HCT116 (cell line): ENCODE measurements at regions not wholly inside any gene's neighbourhood (a gene's known extent, or its start where the extent isn't known, plus 50 kb on each side); places are given as distances from the start of the nearest gene placed in this dataset.

Experiments used
- ATAC-seq: fragments of 200-7000 bp; cut with Tn5 transposase; 2 replicates; pipeline ENCODE4 v1.9.1; 2020; ENCODE audit warnings: mild to moderate bottlenecking, moderate library complexity
- BruUV-seq: library from RNA; stranded (reverse); fragments of 400-500 nt; replicated peaks from 2 replicates; lab custom pipeline; 2021; lab: Mats Ljungman, UMichigan
- CTCF ChIA-PET: fragments of 300-600 bp; sonication (Branson Sonifier 250); formaldehyde crosslinking; loops from one replicate; lab custom pipeline; 2021; ENCODE audit warnings: antibody characterized with exemption; lab: Charles Lee
- POLR2A ChIA-PET: fragments of 300-600, 350-600 bp; sonication (Branson Sonifier 250); formaldehyde crosslinking; loops from one replicate; lab custom pipeline; 2021; ENCODE audit warnings: antibody characterized with exemption; lab: Charles Lee
- RAD21 ChIA-PET, 2 experiments: fragments of 300-600 bp; sonication (Branson Sonifier 250); formaldehyde crosslinking; loops; one replicate each; lab custom pipeline; 2023; ENCODE audit warnings: low total read pairs in 2 of 2; ENCODE audit not compliant: uncharacterized antibody in 2 of 2, unreplicated experiment in 2 of 2, low non-redundant PET in 1 of 2; lab: Charles Lee
- DNase-seq: peaks from one replicate; pipeline ENCODE4 v3.0.0-alpha.2; 2010; ENCODE audit warnings: low read depth, low spot score
- H2AFZ ChIP-seq: fragments of 200-600 bp; shearing (Covaris generic), sonication (generic); 2 replicates; pipeline ENCODE4 v1.6.1; 2017; ENCODE audit warnings: low read depth, mixed run types, mixed read lengths, antibody characterized with exemption, low read length; ENCODE audit not compliant: poor library complexity, severe bottlenecking
- H3K27ac ChIP-seq: 2 replicates; pipeline ENCODE4 v1.5.1; 2012; ENCODE audit warnings: low read depth, low read length
- H3K27me3 ChIP-seq: fragments of 200-600 bp; sonication (generic); 2 replicates; pipeline ENCODE4 v1.6.1; 2016; ENCODE audit warnings: mixed run types, low read length, mixed read lengths; ENCODE audit not compliant: insufficient read depth
- H3K36me3 ChIP-seq, 2 experiments: fragments of 200-500 bp in 1 of 2; fragments of 200-600 bp in 1 of 2; sonication (Bioruptor generic) in 1 of 2; sonication (generic) in 1 of 2; 2 replicates each; pipeline versions ENCODE4 v1.5.1 to v1.6.1; 2014 to 2016; ENCODE audit warnings: low read length in 2 of 2, inconsistent platforms in 1 of 2, mixed read lengths in 1 of 2, mixed run types in 1 of 2; ENCODE audit not compliant: insufficient read depth in 2 of 2, control insufficient read depth in 1 of 2
- H3K4me1 ChIP-seq, 2 experiments: fragments of 200-600 bp in 1 of 2; sonication (generic) in 1 of 2; 2 replicates each; pipeline versions ENCODE4 v1.5.1 to v1.6.1; 2012 to 2017; ENCODE audit warnings: low read length in 2 of 2, inconsistent platforms in 1 of 2, mild to moderate bottlenecking in 1 of 2, mixed read lengths in 1 of 2, mixed run types in 1 of 2, moderate library complexity in 1 of 2; ENCODE audit not compliant: insufficient read depth in 2 of 2, control insufficient read depth in 1 of 2
- H3K4me2 ChIP-seq: fragments of 200-600 bp; sonication (generic); 2 replicates; pipeline ENCODE4 v1.6.1; 2017; ENCODE audit warnings: mixed run types, low read length, mixed read lengths
- H3K4me3 ChIP-seq, 2 experiments: fragments of 200-600 bp in 1 of 2; sonication (generic) in 1 of 2; replicated peaks in 1 of 2; 2 replicates each; pipeline ENCODE4 v1.5.1; 2011 to 2016; ENCODE audit warnings: low read length in 2 of 2, control low read depth in 1 of 2, low read depth in 1 of 2, mild to moderate bottlenecking in 1 of 2, mixed read lengths in 1 of 2, mixed run types in 1 of 2
- H3K79me2 ChIP-seq: fragments of 200-600 bp; sonication (generic); 2 replicates; pipeline ENCODE4 v1.6.1; 2017; ENCODE audit warnings: mild to moderate bottlenecking, mixed run types, low read length, moderate library complexity, mixed read lengths; ENCODE audit not compliant: insufficient read depth
- H3K9ac ChIP-seq: fragments of 200-600 bp; sonication (generic); 2 replicates; pipeline ENCODE4 v1.6.1; 2016; ENCODE audit warnings: low read length, mixed read lengths
- H3K9me2 ChIP-seq: fragments of 200-600 bp; sonication (generic), shearing (Covaris generic); 2 replicates; pipeline ENCODE4 v1.6.1; 2017; ENCODE audit warnings: mixed run types, mild to moderate bottlenecking, moderate library complexity; ENCODE audit not compliant: insufficient read depth
- H3K9me3 ChIP-seq, 2 experiments: fragments of 200-500 bp in 1 of 2; fragments of 200-600 bp in 1 of 2; sonication (Bioruptor generic) in 1 of 2; sonication (generic) in 1 of 2; 2 replicates each; pipeline ENCODE4 v1.6.1; 2014 to 2017; ENCODE audit warnings: low read length in 2 of 2, mixed read lengths in 2 of 2, inconsistent platforms in 1 of 2, low read depth in 1 of 2, mild to moderate bottlenecking in 1 of 2, mixed run types in 1 of 2, moderate library complexity in 1 of 2; ENCODE audit not compliant: control insufficient read depth in 1 of 2, insufficient read depth in 1 of 2
- H4K20me1 ChIP-seq: fragments of 200-600 bp; sonication (generic), shearing (Covaris generic); 2 replicates; pipeline ENCODE4 v1.6.1; 2017; ENCODE audit warnings: mixed run types, mild to moderate bottlenecking, moderate library complexity; ENCODE audit not compliant: insufficient read depth
- CBX3 ChIP-seq: IDR thresholded peaks from 2 replicates; pipeline ENCODE4 v1.6.1; 2012; ENCODE audit warnings: low read depth
- CEBPB ChIP-seq: IDR thresholded peaks from 2 replicates; pipeline ENCODE4 v1.6.1; 2012; ENCODE audit warnings: low read depth
- EZH2 ChIP-seq: fragments of 200-600 bp; sonication (generic); IDR thresholded peaks from 2 replicates; pipeline ENCODE4 v1.6.1; 2017; ENCODE audit warnings: antibody characterized with exemption, mixed run types
- EZH2phosphoT487 ChIP-seq: fragments of 200-600 bp; IDR thresholded peaks from 2 replicates; pipeline ENCODE4 v1.6.1; 2018; ENCODE audit warnings: antibody characterized with exemption, borderline replicate concordance
- JUND ChIP-seq: IDR thresholded peaks from 2 replicates; pipeline ENCODE4 v1.6.1; 2012
- POLR2A ChIP-seq: IDR thresholded peaks from 2 replicates; pipeline ENCODE4 v1.7.0; 2011; ENCODE audit warnings: borderline replicate concordance; ENCODE audit not compliant: insufficient read depth, insufficient read length; ENCODE audit errors: extremely low read depth
- RAD21 ChIP-seq: IDR thresholded peaks from 2 replicates; pipeline ENCODE4 v1.6.1; 2012; ENCODE audit warnings: low read depth, mild to moderate bottlenecking
- SIN3A ChIP-seq: IDR thresholded peaks from 2 replicates; pipeline ENCODE4 v1.6.1; 2012; ENCODE audit warnings: low read depth
- YY1 ChIP-seq: IDR thresholded peaks from 2 replicates; pipeline ENCODE4 v1.6.1; 2011; ENCODE audit warnings: low read length, low read depth, moderate library complexity, mild to moderate bottlenecking; ENCODE audit not compliant: insufficient replicate concordance; ENCODE audit errors: extremely low read depth
- ZFX ChIP-seq: fragments of 450-650 bp; IDR thresholded peaks from 2 replicates; pipeline ENCODE4 v1.6.1; 2017
- ZNF274 ChIP-seq: fragments of 200-500 bp; sonication (Bioruptor generic); IDR thresholded peaks from 2 replicates; pipeline ENCODE4 v1.6.1; 2014; ENCODE audit warnings: mild to moderate bottlenecking, low read depth, low read length, inconsistent platforms
- intact Hi-C: fragments of 100-400 bp; cut with micrococcal nuclease; formaldehyde crosslinking; loops from 2 replicates; pipeline ENCODE4 v1.10.0; 2022
- TF ChIP-seq, protein P1 (sequence below): IDR thresholded peaks from 2 replicates; pipeline ENCODE4 v1.6.1; 2012
- TF ChIP-seq, protein P2 (sequence below), 3 experiments: fragments of 200-600 bp in 1 of 3; sonication (generic) in 1 of 3; IDR thresholded peaks in 2 of 3; conservative IDR thresholded peaks in 1 of 3; 2 replicates each; pipeline ENCODE4 v1.5.1; 2012 to 2017; ENCODE audit warnings: low read depth in 2 of 3, low read length in 2 of 3, antibody characterized with exemption in 1 of 3, borderline replicate concordance in 1 of 3, control low read depth in 1 of 3, mild to moderate bottlenecking in 1 of 3, mixed read lengths in 1 of 3, mixed run types in 1 of 3, moderate library complexity in 1 of 3; ENCODE audit not compliant: insufficient read depth in 1 of 3
- TF ChIP-seq, protein P3 (sequence below): IDR thresholded peaks from 2 replicates; pipeline ENCODE4 v1.6.1; 2012
- TF ChIP-seq, protein P4 (sequence below): IDR thresholded peaks from 2 replicates; pipeline ENCODE4 v1.6.1; 2011; ENCODE audit warnings: mild to moderate bottlenecking, low read length, moderate library complexity; ENCODE audit not compliant: insufficient replicate concordance; ENCODE audit errors: extremely low read depth

DNA sequence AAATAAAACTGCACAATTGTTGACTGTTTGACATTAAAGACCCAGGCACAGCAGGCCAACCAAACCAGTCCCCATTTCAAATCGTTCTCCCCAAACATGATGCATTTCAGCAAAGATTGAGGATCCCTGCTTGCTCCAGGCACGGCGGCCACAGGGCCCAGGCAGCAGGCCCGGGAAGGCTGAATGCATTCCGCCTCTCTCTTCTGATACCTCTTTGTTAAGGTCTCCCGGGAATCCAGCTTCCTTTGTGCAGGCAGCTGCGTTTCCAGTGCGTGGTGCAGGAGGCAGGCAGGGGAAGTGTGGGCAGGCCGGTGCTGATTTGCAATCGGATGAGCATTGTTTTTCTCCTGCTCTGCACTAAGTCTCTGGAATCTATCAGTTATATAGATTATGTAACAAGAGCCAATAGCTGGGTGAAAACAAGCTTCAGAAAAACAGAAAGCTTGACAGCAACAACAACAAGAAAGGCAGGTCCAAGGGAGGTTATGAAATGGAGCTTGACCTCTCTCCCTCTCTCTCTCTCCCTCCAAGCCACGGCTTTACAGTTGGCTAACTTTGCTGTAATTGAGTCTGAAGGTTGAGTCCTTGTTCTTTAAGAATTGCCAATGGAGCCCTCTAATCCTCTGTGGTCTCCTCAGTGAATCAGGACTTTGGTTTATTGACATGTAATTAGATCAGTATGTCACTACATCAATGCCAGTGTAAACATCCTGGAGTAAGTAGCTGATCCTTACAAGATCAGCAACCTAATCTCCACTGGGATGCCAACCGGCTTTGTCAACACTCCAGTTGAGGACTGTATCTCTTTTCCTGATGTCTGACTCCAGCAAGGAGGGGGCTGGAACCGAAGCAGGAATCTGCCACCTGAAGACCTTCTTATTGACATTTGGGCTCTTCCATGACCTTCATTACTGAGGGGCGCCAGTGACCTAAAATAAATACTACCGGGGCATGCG lies 338.0 kb downstream of the TEX29 start:
- POLR2A ChIA-PET: no interaction called here
- Histone ChIP-seq H3K9me3 (no peaks in the 10 kb centered on the region), H3K9me2 (no peaks in the 10 kb centered on the region), H3K4me1 (no peaks in the 10 kb centered on the region), H3K27ac (no peak overlapping the region)
- ATAC-seq: no peak
- intact Hi-C loops: no loop called here
- no peak for DNase-seq
- TF ChIP-seq, protein P1, sequence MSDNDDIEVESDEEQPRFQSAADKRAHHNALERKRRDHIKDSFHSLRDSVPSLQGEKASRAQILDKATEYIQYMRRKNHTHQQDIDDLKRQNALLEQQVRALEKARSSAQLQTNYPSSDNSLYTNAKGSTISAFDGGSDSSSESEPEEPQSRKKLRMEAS: no peak
- TF ChIP-seq SIN3A (no peak), EZH2 (no peak), RAD21 (no peak), JUND (no peak), YY1 (no peak), POLR2A (no peak), ZFX (no peak)
- TF ChIP-seq, all 23 proteins: peak for 0
- H3K79me2 ChIP-seq: no peaks in the 10 kb centered on the region
- no peak overlapping the region for H3K4me2 ChIP-seq
- H2AFZ ChIP-seq: no peak overlapping the region
- no peaks in the 10 kb centered on the region for H3K36me3 ChIP-seq
- BruUV-seq: no TSS peak
- no peak overlapping the region for H3K4me3 ChIP-seq
- no peak overlapping the region for H3K9ac ChIP-seq
- ChIA-PET CTCF (no interaction called here), RAD21 (no interaction called here)
- peaks cover 51% of the 10 kb centered on the region for H3K27me3 ChIP-seq
- H4K20me1 ChIP-seq: no peaks in the 10 kb centered on the region

DNA sequence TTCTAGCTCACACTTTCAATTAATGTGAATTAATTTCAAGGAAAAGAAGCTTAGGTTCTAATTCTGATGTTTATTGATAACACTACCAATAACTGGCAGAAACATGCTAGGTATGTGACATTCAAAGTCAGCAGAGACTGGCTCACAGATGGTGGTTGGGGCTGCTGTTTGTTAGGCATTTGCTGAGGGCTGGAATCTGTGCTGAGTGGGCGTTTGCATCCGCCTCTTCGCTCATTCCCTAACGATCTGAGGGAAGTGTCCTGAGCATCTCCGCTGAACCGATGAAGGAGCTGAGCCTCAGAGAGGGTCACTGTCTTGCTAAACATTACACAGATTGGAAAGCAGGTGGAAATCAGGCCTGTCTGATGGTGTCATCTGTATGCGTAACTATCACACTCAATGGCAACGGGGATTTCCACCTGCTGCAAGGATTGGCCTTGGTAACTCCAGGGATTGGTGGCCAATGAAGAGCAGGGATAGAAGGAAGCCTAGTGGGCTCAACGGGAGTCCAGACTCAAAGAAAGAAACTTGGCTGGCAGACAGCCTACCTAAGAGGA lies 338.9 kb downstream of the TEX29 start:
- no peaks in the 10 kb centered on the region for H4K20me1 ChIP-seq
- RAD21 ChIA-PET: no interaction called here
- no peak overlapping the region for H3K4me2 ChIP-seq
- POLR2A ChIA-PET: no interaction called here
- no peak overlapping the region for H3K4me3 ChIP-seq
- no peaks in the 10 kb centered on the region for H3K9me3 ChIP-seq
- H3K9ac ChIP-seq: no peak overlapping the region
- H3K79me2 ChIP-seq: no peaks in the 10 kb centered on the region
- H2AFZ ChIP-seq: no peak overlapping the region
- H3K9me2 ChIP-seq: no peaks in the 10 kb centered on the region
- H3K27ac ChIP-seq: no peak overlapping the region
- H3K27me3 ChIP-seq: peaks cover 44% of the 10 kb centered on the region
- H3K4me1 ChIP-seq: no peaks in the 10 kb centered on the region
- intact Hi-C loops: no loop called here
- BruUV-seq: no TSS peak
- DNase-seq (no peak), ATAC-seq (no peak)
- CTCF ChIA-PET: no interaction called here
- H3K36me3 ChIP-seq: no peaks in the 10 kb centered on the region
- TF ChIP-seq, protein P2, sequence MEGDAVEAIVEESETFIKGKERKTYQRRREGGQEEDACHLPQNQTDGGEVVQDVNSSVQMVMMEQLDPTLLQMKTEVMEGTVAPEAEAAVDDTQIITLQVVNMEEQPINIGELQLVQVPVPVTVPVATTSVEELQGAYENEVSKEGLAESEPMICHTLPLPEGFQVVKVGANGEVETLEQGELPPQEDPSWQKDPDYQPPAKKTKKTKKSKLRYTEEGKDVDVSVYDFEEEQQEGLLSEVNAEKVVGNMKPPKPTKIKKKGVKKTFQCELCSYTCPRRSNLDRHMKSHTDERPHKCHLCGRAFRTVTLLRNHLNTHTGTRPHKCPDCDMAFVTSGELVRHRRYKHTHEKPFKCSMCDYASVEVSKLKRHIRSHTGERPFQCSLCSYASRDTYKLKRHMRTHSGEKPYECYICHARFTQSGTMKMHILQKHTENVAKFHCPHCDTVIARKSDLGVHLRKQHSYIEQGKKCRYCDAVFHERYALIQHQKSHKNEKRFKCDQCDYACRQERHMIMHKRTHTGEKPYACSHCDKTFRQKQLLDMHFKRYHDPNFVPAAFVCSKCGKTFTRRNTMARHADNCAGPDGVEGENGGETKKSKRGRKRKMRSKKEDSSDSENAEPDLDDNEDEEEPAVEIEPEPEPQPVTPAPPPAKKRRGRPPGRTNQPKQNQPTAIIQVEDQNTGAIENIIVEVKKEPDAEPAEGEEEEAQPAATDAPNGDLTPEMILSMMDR (IDR thresholded peaks at IDR 0.05 in 2 of 3, conservative IDR thresholded peaks at IDR 0.05 in 1 of 3; ENCODE audit: borderline replicate concordance in 1 of 3, insufficient read depth in 1 of 3, low read depth in 2 of 3, low read length in 2 of 3): no peak
- TF ChIP-seq EZH2 (no peak), EZH2phosphoT487 (no peak), CBX3 (no peak), CEBPB (no peak), ZNF274 (no peak)
- TF ChIP-seq, protein P3, sequence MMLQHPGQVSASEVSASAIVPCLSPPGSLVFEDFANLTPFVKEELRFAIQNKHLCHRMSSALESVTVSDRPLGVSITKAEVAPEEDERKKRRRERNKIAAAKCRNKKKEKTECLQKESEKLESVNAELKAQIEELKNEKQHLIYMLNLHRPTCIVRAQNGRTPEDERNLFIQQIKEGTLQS: no peak
- TF ChIP-seq, protein P1: no peak
- TF ChIP-seq, protein P4, sequence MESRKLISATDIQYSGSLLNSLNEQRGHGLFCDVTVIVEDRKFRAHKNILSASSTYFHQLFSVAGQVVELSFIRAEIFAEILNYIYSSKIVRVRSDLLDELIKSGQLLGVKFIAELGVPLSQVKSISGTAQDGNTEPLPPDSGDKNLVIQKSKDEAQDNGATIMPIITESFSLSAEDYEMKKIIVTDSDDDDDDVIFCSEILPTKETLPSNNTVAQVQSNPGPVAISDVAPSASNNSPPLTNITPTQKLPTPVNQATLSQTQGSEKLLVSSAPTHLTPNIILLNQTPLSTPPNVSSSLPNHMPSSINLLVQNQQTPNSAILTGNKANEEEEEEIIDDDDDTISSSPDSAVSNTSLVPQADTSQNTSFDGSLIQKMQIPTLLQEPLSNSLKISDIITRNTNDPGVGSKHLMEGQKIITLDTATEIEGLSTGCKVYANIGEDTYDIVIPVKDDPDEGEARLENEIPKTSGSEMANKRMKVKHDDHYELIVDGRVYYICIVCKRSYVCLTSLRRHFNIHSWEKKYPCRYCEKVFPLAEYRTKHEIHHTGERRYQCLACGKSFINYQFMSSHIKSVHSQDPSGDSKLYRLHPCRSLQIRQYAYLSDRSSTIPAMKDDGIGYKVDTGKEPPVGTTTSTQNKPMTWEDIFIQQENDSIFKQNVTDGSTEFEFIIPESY: no peak
